ENCODE measurements at regions not wholly inside any gene's neighbourhood (a gene's known extent, or its start where the extent isn't known, plus 50 kb on each side); places are given as distances from the start of the nearest gene placed in this dataset.

GRCh38 chr5:124686239-124687004 lies 60.0 kb downstream of the ZNF608 start:
- TF ChIP-seq POLR2AphosphoS5 (IDR thresholded peaks at IDR 0.05): no peak
- no peak for TF ChIP-seq CTCF (IDR thresholded peaks at IDR 0.05)
